ENCODE measurements at regions not wholly inside any gene's neighbourhood (a gene's known extent, or its start where the extent isn't known, plus 50 kb on each side); places are given as distances from the start of the nearest gene placed in this dataset.

DNA sequence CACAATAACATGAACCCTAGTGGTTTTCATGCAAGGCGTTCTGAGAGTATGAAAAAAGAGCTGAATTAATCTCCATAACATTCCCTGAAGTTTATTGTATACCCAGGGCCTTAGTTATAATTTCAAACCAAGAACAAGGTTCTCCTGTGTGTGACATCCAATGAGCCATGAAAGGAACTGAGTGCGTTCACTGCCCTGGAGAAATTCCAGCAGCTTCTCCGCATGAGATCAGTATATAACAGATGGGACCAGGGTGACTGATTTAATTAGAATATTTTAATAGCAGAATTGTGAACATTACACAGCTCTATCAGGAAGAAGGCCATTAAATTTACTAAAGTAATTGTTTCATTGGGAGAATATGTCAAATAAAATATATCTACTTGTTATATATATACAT lies 1190.5 kb upstream of the SLC10A2 start:
- Histone ChIP-seq H4K5ac (ENCODE audit: insufficient read length, low read depth, low read length) (no peak overlapping the region), H3K14ac (ENCODE audit: insufficient read length) (no peak overlapping the region), H2BK12ac (ENCODE audit: low read depth, low read length) (no peak overlapping the region), H4K91ac (replicated peaks; ENCODE audit: insufficient read length, low read length) (no peak overlapping the region), H3K23me2 (ENCODE audit: low read depth, low read length) (no peaks in the 10 kb centered on the region), H3K9me3 (ENCODE audit: insufficient read depth in 2 of 2, low read depth in 1 of 2, low read length in 1 of 2) (no peaks in the 10 kb centered on the region), H3K79me1 (ENCODE audit: low read depth, low read length) (no peaks in the 10 kb centered on the region), H3K27ac (ENCODE audit: low read depth, low read length) (no peak overlapping the region), H3K4me1 (replicated peaks in 1 of 4; ENCODE audit: control insufficient read depth in 3 of 4, insufficient read depth in 4 of 4, low read length in 3 of 4) (peaks cover 0 to 5% (median 0%) of the 10 kb centered on the region in 4 experiments; a peak in 2 of 7 replicates), H2BK120ac (replicated peaks; ENCODE audit: low read depth, low read length) (no peak overlapping the region), H4K20me1 (replicated peaks in 1 of 2; ENCODE audit: control insufficient read depth in 1 of 2, insufficient read depth in 2 of 2, low read length in 2 of 2) (no peaks in the 10 kb centered on the region), H3K27me3 (replicated peaks in 1 of 4; ENCODE audit: control insufficient read depth in 3 of 4, extremely low read depth in 1 of 4, insufficient read depth in 3 of 4, low read length in 3 of 4) (no peaks in the 10 kb centered on the region), H2AK5ac (ENCODE audit: low read depth, low read length) (no peak overlapping the region), H3K4ac (replicated peaks; ENCODE audit: insufficient read length, low read depth, low read length) (no peak overlapping the region), H3K4me3 (ENCODE audit: extremely low read depth in 1 of 4, insufficient read depth in 2 of 4, low read depth in 3 of 4, low read length in 4 of 4) (no peak overlapping the region), H3K23ac (ENCODE audit: insufficient read length) (no peak overlapping the region), H2BK20ac (ENCODE audit: low read length) (no peak overlapping the region), H2BK15ac (ENCODE audit: low read length) (no peak overlapping the region), H3K18ac (ENCODE audit: extremely low read depth, low read length) (no peak overlapping the region), H3K4me2 (ENCODE audit: insufficient read depth in 1 of 2, low read depth in 2 of 2, low read length in 2 of 2) (no peak overlapping the region), H3K56ac (replicated peaks; ENCODE audit: insufficient read length, low read depth, low read length) (no peak overlapping the region), H3K79me2 (ENCODE audit: control insufficient read depth in 1 of 2, insufficient read depth in 2 of 2, low read length in 2 of 2) (no peaks in the 10 kb centered on the region), H2BK5ac (ENCODE audit: low read depth, low read length) (no peak overlapping the region), H4K8ac (ENCODE audit: extremely low read depth, insufficient read depth, low read length) (no peak overlapping the region), H3K36me3 (ENCODE audit: control insufficient read depth in 2 of 4, insufficient read depth in 4 of 4, low read length in 3 of 4) (no peaks in the 10 kb centered on the region), H2AFZ (ENCODE audit: low read length) (peak overlapping the region; percentile 51; the same call in 1 of the 2 replicates), H3K9ac (replicated peaks in 1 of 4; ENCODE audit: extremely low read depth in 1 of 4, low read depth in 3 of 4, low read length in 3 of 4) (no peak overlapping the region)
- CTCF ChIA-PET (ENCODE audit: partially characterized antibody) = interaction anchor here (1.2 to 1.5 kb wide), 2 partner anchors 9 to 60 kb away, joined by 3 to 5 read pairs; no protein-coding TSS in a partner anchor
- WGBS, 2 experiments (ENCODE audit: extremely low coverage in 1 of 2, insufficient coverage in 1 of 2, insufficient read length in 1 of 2, insufficient replicate concordance in 2 of 2, low coverage in 1 of 2, low lambda C conversion rate in 2 of 2, missing lambda C conversion rate in 1 of 2) = 95% methylated on average over 3 of the region's 3 CpGs; no CpG with 5 or more reads in 1 of the 2 experiments
- DNase-seq (ENCODE audit: low read depth in 1 of 2, low spot score in 2 of 2) (no peak), FAIRE-seq (no peak)
- POLR2A ChIA-PET (ENCODE audit: partially characterized antibody) = no interaction called here
- TF ChIP-seq TBP (IDR thresholded peaks at IDR 0.05; ENCODE audit: low read depth, low read length) (no peak), E2F6 (IDR thresholded peaks at IDR 0.05) (no peak), RFX5 (IDR thresholded peaks at IDR 0.05; ENCODE audit: borderline replicate concordance, low read depth, low read length) (no peak), ZNF274 (IDR thresholded peaks at IDR 0.05; ENCODE audit: borderline replicate concordance, extremely low read depth, low read length) (no peak), CREB1 (IDR thresholded peaks at IDR 0.05) (no peak), RXRA (IDR thresholded peaks at IDR 0.05; ENCODE audit: insufficient read depth, low read depth, low read length) (no peak), RAD21 (IDR thresholded peaks at IDR 0.05 in 1 of 2, conservative IDR thresholded peaks at IDR 0.05 in 1 of 2; ENCODE audit: low read depth in 2 of 2, low read length in 2 of 2) (no peak), NRF1 (IDR thresholded peaks at IDR 0.05; ENCODE audit: low read depth, low read length) (no peak), CBX8 (IDR thresholded peaks at IDR 0.05; ENCODE audit: borderline replicate concordance, low read depth, low read length) (no peak), HDAC6 (IDR thresholded peaks at IDR 0.05; ENCODE audit: low read depth, low read length) (no peak), KDM5A (IDR thresholded peaks at IDR 0.05; ENCODE audit: low read length) (no peak), EZH2 (IDR thresholded peaks at IDR 0.05; ENCODE audit: low read depth, low read length, severe bottlenecking) (no peak), GABPA (IDR thresholded peaks at IDR 0.05; ENCODE audit: borderline replicate concordance, insufficient read depth, low read length) (no peak)
- TF ChIP-seq, protein P1, sequence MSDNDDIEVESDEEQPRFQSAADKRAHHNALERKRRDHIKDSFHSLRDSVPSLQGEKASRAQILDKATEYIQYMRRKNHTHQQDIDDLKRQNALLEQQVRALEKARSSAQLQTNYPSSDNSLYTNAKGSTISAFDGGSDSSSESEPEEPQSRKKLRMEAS (IDR thresholded peaks at IDR 0.05) = no peak
